ENCODE measurements at regions not wholly inside any gene's neighbourhood (a gene's known extent, or its start where the extent isn't known, plus 50 kb on each side); places are given as distances from the start of the nearest gene placed in this dataset.

GRCh38 chr2:19722531-19722971, 179.2 kb downstream of the TTC32 start:
- no peak for DNase-seq (ENCODE audit: low read depth)

- DNase-seq (ENCODE audit: low read depth), result no peak
Measured at GRCh38 chr2:19720306-19720705, 181.5 kb downstream of the TTC32 start.

- DNase-seq (ENCODE audit: low read depth), result no peak
Measured at GRCh38 chr2:19719540-19719939, 182.2 kb downstream of the TTC32 start.

- DNase-seq (ENCODE audit: low read depth), result no peak
Measured at GRCh38 chr2:19717446-19717845, 184.3 kb downstream of the TTC32 start.

GRCh38 chr2:19714926-19715325, 186.9 kb downstream of the TTC32 start:
- DNase-seq (ENCODE audit: low read depth), result peak; percentile 55

GRCh38 chr2:19712850-19713249, 188.9 kb downstream of the TTC32 start:
- no peak for DNase-seq (ENCODE audit: low read depth)

GRCh38 chr2:19711470-19712372, 190.1 kb downstream of the TTC32 start:
- DNase-seq (ENCODE audit: low read depth), result peak; percentile 98

- no peak for DNase-seq (ENCODE audit: low read depth)
Measured at GRCh38 chr2:19710230-19710629, 191.6 kb downstream of the TTC32 start.

- DNase-seq (ENCODE audit: low read depth), result no peak
Measured at GRCh38 chr2:19709553-19709952, 192.2 kb downstream of the TTC32 start.

GRCh38 chr2:19708776-19709175, 193.0 kb downstream of the TTC32 start:
- no peak for DNase-seq (ENCODE audit: low read depth)

- DNase-seq (ENCODE audit: low read depth), result peak; percentile 70
Measured at GRCh38 chr2:19706332-19706731, 195.5 kb downstream of the TTC32 start.

GRCh38 chr2:19702267-19702666, 199.5 kb downstream of the TTC32 start:
- DNase-seq (ENCODE audit: low read depth), result peak; percentile 57

- peak; percentile 17 for DNase-seq (ENCODE audit: low read depth)
Measured at GRCh38 chr2:19700861-19701585, 200.8 kb downstream of the TTC32 start.

GRCh38 chr2:19697131-19697530, 204.7 kb downstream of the TTC32 start:
- no peak for DNase-seq (ENCODE audit: low read depth)

- DNase-seq (ENCODE audit: low read depth), result no peak
Measured at GRCh38 chr2:19695706-19696105, 206.1 kb downstream of the TTC32 start.

- DNase-seq (ENCODE audit: low read depth), result no peak
Measured at GRCh38 chr2:19691892-19692291, 209.9 kb downstream of the TTC32 start.

GRCh38 chr2:19690429-19690828, 211.4 kb downstream of the TTC32 start:
- DNase-seq (ENCODE audit: low read depth), result no peak

- no peak for DNase-seq (ENCODE audit: low read depth)
Measured at GRCh38 chr2:19689646-19690168, 212.1 kb downstream of the TTC32 start.

GRCh38 chr2:19688059-19688458, 213.7 kb downstream of the TTC32 start:
- no peak for DNase-seq (ENCODE audit: low read depth)

GRCh38 chr2:19687017-19687659, 214.6 kb downstream of the TTC32 start:
- DNase-seq (ENCODE audit: low read depth), result no peak

- no peak for DNase-seq (ENCODE audit: low read depth)
Measured at GRCh38 chr2:19686439-19686838, 215.3 kb downstream of the TTC32 start.

- DNase-seq (ENCODE audit: low read depth), result peak; percentile 12
Measured at GRCh38 chr2:19685731-19686130, 216.1 kb downstream of the TTC32 start.

All from HT1080 (cell line).